NCI-H2029 (cell line): ENCODE measurements at regions not wholly inside any gene's neighbourhood (a gene's known extent, or its start where the extent isn't known, plus 50 kb on each side); places are given as distances from the start of the nearest gene placed in this dataset.
A peak's percentile ranks its signal among the peaks of the same experiment; 100 is the strongest.

Experiments
- DNase-seq: peaks from one replicate; lab custom pipeline; 2025; lab: John Stamatoyannopoulos, UW

DNA sequence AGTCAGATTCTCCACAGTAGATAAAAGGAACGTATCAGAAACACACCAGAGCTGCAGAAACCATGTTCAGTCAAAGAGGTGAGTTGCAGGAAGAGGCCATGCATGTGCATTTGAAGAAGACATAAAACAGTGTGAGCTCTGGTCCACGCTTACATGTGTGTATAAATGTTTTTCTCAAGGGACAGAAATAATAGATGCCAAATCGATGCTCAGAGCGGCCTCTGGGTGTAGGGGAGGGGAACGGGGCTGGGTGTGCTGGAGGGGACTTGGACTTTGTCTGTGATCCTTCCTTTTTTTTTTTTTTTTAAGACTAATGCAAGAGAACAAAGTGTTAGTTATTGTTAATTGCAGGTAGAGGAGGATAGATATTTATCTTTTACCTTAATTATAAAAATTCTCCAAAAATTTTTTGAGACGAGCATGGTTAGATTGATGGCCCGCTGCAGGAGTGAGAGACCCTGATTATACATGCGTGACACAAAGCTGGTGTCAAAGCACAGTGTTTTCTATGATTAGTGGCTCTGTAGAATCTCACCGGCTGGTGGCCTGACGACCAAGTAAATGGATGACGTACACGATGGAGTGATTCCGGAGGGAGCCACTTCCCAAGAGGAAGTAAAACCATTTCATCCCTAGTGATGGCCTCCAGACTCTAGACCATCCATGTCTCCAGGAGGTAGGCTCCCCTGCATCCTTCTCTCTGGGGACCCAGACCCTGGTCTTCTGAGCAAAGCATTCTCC, 240.2 kb downstream of the ENGASE start:
- no peak for DNase-seq

DNA sequence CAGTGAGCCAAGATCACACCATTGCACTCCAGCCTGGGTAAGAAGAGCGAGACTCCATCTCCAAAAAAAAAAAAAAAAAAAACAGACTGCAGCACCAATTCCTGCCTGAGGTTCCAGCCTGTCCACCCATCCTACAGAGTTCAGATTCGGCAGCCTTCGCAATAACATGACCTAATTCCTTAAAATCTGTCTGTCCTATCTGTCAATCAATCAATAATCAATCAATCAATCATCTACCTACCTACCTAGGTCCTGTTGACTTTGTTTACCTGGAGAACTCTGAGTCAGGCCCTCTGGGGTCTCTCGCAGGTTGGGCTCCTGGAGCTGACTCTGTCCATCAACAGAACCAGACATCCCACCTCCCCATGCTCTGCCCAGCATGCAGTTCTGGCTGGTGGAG, 236.7 kb downstream of the ENGASE start:
- DNase-seq, result no peak

DNA sequence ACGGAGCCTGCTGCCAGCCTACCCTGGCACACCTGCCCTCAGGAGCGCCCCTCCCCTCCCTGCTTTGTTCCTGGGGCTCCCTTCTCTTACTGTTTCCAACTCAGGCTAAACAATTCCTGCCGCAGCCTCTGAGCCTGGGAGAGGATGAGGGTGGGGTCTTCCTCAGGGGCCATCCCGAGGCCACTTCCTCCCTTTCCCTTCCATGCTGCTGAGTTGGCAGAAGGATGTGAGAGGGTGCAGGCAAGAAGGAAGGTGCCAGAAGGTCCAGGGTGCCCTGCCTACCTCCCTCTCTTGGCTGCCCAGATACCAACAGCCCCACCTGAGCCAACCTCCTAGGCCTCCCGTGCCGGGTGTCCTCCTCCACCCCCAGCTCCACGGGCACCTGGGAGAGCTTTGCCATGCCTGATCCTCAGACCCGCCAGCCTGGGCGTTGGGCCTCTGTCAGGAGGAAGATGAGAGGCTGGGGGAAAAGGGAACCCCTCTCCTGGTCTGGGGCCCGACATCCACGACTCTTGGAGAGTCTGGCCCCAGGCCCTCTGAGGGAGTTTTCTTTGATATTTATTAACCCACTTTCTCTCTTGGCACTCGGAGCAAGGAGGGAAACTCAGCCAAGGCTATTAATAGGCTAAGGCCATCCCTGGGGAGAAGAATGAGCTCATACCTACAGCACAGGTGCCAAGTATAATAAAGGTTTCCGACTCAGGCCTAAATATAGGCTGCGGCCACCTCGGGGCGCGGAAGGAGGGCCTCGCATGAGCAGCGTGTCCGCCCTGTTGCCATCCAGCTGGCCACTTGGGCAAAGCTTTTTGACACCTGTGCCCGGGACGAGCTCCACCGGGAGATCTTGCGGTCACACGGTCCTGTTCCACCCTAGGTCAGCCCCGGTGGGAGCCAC, 232.0 kb downstream of the ENGASE start:
- peak; percentile 81 for DNase-seq

- no peak for DNase-seq
These were observed 231.3 kb downstream of the ENGASE start for GRCh38 chr17:79305768-79306423.

GRCh38 chr17:79305376-79305767, 230.7 kb downstream of the ENGASE start:
- no peak for DNase-seq

- DNase-seq, result no peak
These were observed 230.3 kb downstream of the ENGASE start for GRCh38 chr17:79304884-79305283.

GRCh38 chr17:79303641-79304205, 229.1 kb downstream of the ENGASE start:
- no peak for DNase-seq

DNA sequence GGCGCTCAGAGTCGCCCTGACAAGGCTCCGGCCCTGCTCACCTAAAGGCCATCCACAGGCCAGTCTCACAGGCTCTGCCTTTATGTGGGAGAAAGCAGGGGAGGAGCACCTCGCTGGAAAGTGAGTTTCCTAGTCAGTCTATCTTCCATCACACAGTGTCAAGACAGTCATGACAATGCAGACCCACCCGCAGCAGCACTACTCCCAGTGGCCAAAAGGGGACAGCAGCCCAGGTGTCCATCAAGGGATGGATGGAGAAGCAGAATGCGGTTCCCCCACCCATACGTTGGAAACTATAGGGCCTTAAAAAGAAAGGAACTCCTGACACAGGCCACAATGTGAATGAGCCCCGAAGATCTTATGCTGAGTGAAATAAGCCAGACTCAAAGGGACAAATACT, 226.8 kb downstream of the ENGASE start:
- DNase-seq, result no peak

DNA sequence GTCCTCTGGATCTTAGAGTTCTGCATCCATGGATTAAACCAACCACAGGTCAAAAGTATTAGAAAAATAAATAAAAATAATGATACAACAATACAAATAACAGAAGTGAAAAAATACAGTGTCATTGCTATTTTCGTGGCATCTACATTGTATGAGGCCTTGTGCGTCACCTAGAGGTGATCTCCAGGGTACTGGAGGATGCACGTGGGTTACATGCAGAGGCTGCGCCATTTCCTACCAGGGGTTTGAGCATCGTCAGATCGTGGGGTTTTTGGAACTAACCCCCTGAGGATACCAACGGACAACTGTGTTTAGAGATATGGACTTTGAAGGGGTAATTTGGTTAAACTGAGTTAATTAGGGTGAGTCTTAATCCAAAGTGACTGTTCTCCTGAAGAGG, 224.7 kb downstream of the ENGASE start:
- no peak for DNase-seq

DNA sequence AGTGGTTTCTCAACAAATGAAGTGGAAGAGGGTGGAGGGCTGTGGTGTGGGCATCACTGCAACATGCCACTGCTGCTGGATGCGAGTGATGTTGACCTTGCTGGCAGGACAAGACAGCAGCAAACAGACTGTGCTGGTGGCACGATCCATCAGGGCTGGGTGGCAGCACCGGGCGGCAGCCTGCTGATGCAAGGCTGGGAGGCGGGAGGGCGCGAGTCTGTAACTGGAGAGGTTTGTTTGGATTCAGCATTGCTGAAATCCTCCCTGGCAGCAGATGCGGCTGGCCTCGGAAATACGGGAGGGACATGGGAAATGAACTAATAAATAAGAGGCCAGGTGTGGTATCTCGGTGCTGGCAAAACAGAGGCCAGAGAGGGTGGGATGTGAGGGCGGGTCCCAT, 224.2 kb downstream of the ENGASE start:
- DNase-seq, result peak; percentile 15

DNA sequence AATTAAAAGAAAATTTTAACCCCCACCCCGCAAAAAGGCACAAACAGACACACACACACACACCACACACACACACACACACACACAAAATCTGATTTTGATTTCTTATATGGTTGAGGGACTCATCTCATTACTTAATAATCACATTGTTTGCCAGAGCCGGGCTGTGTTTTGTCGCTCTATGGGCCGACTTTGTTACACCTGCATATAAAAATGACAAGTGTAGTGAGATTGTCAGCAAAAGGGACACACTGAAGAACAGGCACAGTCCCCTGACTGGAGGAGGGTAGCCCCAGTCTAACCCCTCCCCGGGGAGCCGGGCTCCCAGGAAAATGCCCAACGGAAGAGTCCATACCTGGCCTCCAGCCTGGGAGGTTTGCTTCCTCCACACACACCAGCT, 221.6 kb downstream of the ENGASE start:
- DNase-seq, result no peak

- DNase-seq, result no peak
These were observed 220.7 kb downstream of the ENGASE start for GRCh38 chr17:79295307-79295706.

- no peak for DNase-seq
These were observed 219.9 kb downstream of the ENGASE start for GRCh38 chr17:79294459-79295071.

- DNase-seq, result no peak
These were observed 217.9 kb downstream of the ENGASE start for GRCh38 chr17:79292501-79292900.

DNA sequence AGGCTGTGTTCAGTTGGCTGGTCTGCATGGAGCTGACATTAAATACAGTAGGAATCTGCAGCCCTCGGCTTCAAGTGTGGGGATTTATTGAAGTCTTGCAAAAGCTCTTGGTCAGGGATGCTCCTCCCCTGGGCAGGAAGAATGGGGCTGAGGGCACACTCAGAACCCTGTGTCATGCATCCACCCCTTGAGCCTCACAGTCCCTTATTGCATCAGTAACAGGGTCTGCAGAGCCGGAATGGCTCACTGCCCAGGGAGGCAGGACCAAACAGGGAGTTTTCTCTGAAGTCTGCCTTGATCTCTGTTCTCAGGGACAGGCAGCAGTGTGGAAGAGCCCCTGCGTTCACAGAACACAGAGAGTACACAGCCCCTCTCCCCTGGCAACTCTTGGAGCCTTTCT, 216.8 kb downstream of the ENGASE start:
- no peak for DNase-seq

- no peak for DNase-seq
These were observed 216.1 kb downstream of the ENGASE start for GRCh38 chr17:79290726-79291125.

- DNase-seq, result no peak
These were observed 214.3 kb downstream of the ENGASE start for GRCh38 chr17:79288950-79289349.

- DNase-seq, result no peak
These were observed 211.8 kb downstream of the ENGASE start for GRCh38 chr17:79286440-79286839.

GRCh38 chr17:79285973-79286372, 211.3 kb downstream of the ENGASE start:
- DNase-seq, result no peak

DNA sequence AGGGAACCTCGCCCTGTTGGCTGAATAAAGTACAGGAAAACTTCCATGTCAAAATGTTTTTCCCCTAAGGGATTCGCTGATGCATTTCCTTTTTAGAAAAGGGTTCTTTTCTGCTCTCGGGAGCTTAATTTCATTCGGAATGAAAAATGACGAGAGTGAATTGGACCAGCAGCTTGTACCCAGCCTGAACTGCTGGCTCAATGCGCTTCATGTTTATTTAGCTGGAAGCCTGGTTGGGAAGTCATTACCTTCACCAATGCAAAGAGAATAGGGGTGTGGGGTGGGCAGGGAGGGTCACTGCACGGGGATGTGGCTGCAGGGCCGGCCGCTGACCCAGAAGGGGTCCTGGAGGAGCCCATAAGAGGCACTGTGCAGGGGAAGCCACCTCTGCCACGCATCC, 207.7 kb downstream of the ENGASE start:
- DNase-seq, result no peak

GRCh38 chr17:79281803-79282202, 207.2 kb downstream of the ENGASE start:
- no peak for DNase-seq
